Left lung (tissue), 4 donors: ENCODE measurements at regions not wholly inside any gene's neighbourhood (a gene's known extent, or its start where the extent isn't known, plus 50 kb on each side); places are given as distances from the start of the nearest gene placed in this dataset.

ENCODE experiments used
- ATAC-seq: fragments of 200-7000 bp; cut with Tn5 transposase; one replicate; pipeline ENCODE4 v1.9.1; 2020; ENCODE audit warnings: moderate library complexity
- DNase-seq, 4 donors: peaks; one replicate each; pipeline ENCODE4 v3.0.0-alpha.2; 2013 to 2020
- H3K27ac ChIP-seq, 2 donors: fragments of 200-600 bp; sonication (generic) in 1 of 2; one replicate each; pipeline versions ENCODE4 v1.5.0 to v1.8.0; 2020 to 2021
- H3K27me3 ChIP-seq, 2 donors: fragments of 200-600 bp; sonication (generic) in 1 of 2; one replicate each; pipeline versions ENCODE4 v1.5.0 to v1.8.0; 2020 to 2021
- H3K36me3 ChIP-seq, 2 donors: fragments of 200-600 bp; sonication (generic) in 1 of 2; one replicate each; pipeline versions ENCODE4 v1.5.0 to v1.8.0; 2020 to 2021
- H3K4me1 ChIP-seq, 2 donors: fragments of 200-600 bp; one replicate each; pipeline ENCODE4 v1.8.0; 2021
- H3K4me3 ChIP-seq, 2 donors: fragments of 200-600 bp; sonication (generic) in 1 of 2; one replicate each; pipeline versions ENCODE4 v1.5.0 to v1.8.0; 2020 to 2021; ENCODE audit warnings: mild to moderate bottlenecking in 1 of 2
- H3K9me3 ChIP-seq, 2 donors: fragments of 200-600 bp; sonication (generic) in 1 of 2; one replicate each; pipeline versions ENCODE4 v1.5.0 to v1.8.0; 2020 to 2021
- intact Hi-C, 2 donors: fragments of 100-400 bp; cut with DNase I; formaldehyde crosslinking; loops; one replicate each; pipeline versions ENCODE4 v1.11.2 to v1.14.2; 2022
- TF ChIP-seq, protein P1 (sequence below), 2 donors: fragments of 200-600 bp; sonication (generic) in 1 of 2; IDR thresholded peaks; one replicate each; pipeline versions ENCODE4 v1.5.0 to v1.8.0; 2021; ENCODE audit warnings: antibody characterized with exemption in 2 of 2
- donor health status: DM: no; HTN: yes; CAD: no.
- donor health status: DM: no; HTN: no; CAD: no.

DNA sequence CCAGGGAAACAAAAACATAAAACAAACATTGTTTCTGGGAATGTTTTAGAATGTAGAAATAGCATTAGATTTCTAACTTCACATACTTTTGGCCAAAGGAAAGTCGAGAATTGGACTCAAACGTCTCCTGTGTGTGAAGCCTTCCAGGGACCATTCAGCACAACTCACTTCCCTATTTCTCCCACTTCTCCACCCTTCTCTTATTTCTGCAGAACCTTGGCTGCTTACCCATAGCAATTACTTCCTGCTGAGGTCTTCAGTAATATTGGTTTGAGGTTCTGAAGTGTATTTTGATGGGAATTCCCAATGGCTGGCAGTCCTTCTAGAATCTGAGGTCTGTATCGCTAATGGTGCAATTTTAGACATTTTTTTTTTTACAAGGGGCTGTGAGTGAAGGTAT, 158.3 kb upstream of the SNX19 start:
- Histone ChIP-seq H3K27me3 (no peaks in the 10 kb centered on the region), H3K4me1 (no peaks in the 10 kb centered on the region), H3K27ac (no peak overlapping the region), H3K4me3 (no peak overlapping the region), H3K36me3 (no peaks in the 10 kb centered on the region), H3K9me3 (no peaks in the 10 kb centered on the region)
- TF ChIP-seq, protein P1, sequence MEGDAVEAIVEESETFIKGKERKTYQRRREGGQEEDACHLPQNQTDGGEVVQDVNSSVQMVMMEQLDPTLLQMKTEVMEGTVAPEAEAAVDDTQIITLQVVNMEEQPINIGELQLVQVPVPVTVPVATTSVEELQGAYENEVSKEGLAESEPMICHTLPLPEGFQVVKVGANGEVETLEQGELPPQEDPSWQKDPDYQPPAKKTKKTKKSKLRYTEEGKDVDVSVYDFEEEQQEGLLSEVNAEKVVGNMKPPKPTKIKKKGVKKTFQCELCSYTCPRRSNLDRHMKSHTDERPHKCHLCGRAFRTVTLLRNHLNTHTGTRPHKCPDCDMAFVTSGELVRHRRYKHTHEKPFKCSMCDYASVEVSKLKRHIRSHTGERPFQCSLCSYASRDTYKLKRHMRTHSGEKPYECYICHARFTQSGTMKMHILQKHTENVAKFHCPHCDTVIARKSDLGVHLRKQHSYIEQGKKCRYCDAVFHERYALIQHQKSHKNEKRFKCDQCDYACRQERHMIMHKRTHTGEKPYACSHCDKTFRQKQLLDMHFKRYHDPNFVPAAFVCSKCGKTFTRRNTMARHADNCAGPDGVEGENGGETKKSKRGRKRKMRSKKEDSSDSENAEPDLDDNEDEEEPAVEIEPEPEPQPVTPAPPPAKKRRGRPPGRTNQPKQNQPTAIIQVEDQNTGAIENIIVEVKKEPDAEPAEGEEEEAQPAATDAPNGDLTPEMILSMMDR (IDR thresholded peaks at IDR 0.05) = no peak
- DNase-seq (no peak), ATAC-seq (no peak)
- intact Hi-C loops = no loop called here

DNA sequence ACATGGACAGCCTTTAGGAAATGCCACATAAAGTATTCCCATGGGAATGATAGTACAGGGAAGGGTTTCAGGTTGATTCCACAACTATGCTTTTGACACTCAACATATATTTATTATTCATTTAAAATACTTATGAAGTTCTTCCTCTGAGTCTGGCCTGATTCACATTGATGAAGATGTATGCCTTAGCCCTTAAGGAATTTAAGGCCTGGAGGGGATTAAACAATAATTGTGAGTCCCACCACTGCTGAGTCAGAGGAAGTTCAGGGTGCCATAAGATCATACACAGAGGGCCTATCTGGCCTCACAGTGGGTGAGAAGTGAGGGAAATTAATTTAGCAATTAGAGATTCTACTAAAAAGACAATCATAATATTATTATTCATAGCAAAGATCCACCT, 161.1 kb upstream of the SNX19 start:
- Histone ChIP-seq H3K27ac (no peak overlapping the region), H3K36me3 (no peaks in the 10 kb centered on the region), H3K9me3 (no peaks in the 10 kb centered on the region), H3K4me1 (no peaks in the 10 kb centered on the region), H3K27me3 (no peaks in the 10 kb centered on the region), H3K4me3 (no peak overlapping the region)
- DNase-seq (no peak), ATAC-seq (no peak)
- TF ChIP-seq, protein P1 (IDR thresholded peaks at IDR 0.05) = no peak
- intact Hi-C loops = no loop called here

DNA sequence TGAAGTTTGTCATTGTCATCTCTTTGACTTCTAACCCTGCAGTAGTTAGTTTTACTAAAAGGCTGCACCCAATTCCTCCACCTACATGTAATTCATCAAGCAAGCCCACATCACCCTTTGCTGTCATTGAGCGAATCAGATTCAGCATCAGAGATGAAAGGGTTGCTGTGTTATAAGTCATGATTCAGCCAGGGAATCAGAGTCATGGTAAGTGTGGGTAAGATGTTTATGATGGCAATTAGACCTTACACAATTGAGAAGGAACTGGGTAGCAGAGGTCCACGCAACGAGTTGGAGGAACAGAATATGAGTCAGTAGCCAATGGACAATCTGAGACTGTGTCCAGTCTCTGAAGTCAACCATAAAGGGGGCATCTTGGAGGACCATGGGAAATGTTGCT, 162.8 kb upstream of the SNX19 start:
- Histone ChIP-seq H3K27ac (no peak overlapping the region), H3K27me3 (no peaks in the 10 kb centered on the region), H3K4me1 (no peaks in the 10 kb centered on the region), H3K9me3 (no peaks in the 10 kb centered on the region), H3K4me3 (no peak overlapping the region), H3K36me3 (no peaks in the 10 kb centered on the region)
- TF ChIP-seq, protein P1 (IDR thresholded peaks at IDR 0.05) = no peak
- no peak for ATAC-seq
- intact Hi-C loops = no loop called here
- DNase-seq = no peak

DNA sequence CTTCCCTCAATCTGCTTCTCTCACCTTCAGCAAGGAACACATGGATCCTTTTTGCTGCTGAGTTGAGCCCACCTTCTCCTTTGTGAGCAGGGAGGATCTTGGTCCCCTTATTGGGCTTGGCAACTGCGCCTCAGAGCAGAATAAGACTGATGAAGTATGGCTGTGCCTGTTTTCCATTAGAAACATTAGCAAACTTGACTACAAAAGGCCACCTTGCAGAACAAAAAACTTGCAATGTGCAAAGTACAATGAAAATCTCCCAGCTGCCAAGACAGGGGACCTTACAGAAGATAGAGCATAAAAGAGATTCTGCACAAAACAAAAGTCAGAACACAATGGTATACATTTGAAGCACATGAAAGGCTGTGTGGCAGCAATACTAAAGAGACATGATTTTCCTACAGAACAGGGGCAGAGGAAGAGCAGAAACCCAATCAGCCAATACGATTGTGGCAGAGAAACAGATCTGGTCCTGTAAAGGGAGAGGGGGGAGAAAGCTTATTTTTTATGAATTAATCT, 173.5 kb upstream of the SNX19 start:
- DNase-seq = no peak
- no peak for ATAC-seq

DNA sequence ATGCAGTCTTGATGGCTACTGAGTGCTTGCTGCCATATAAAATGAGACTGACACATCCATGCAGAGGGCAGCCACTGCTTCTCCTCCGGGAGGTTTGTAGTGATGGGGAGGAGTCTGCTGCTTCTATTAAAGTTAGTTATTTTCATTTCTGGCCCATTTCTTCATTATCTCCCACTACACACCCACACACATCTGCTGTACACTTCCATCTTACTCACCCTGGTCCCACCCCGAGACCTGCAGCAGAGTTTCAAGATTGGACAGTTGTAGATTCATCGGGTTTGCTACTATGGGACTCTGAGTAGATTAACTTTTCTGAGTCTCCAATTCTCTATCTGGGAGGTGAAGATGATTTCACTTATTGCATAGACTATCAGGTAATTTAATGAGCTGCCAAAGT, 176.2 kb upstream of the SNX19 start:
- H3K27me3 ChIP-seq = no peaks in the 10 kb centered on the region
- H3K9me3 ChIP-seq = no peaks in the 10 kb centered on the region
- no peaks in the 10 kb centered on the region for H3K4me1 ChIP-seq
- no peak overlapping the region for H3K27ac ChIP-seq
- DNase-seq (no peak), ATAC-seq (no peak)
- H3K4me3 ChIP-seq = no peak overlapping the region
- TF ChIP-seq, protein P1 (IDR thresholded peaks at IDR 0.05) = no peak
- intact Hi-C loops = no loop called here
- H3K36me3 ChIP-seq = no peaks in the 10 kb centered on the region

More for the DNA sequence above, 173.5 kb upstream of the SNX19 start:
- Histone ChIP-seq H3K4me1 (no peaks in the 10 kb centered on the region), H3K27ac (no peak overlapping the region), H3K9me3 (peaks cover 0 to 10% of the 10 kb centered on the region in 2 donors), H3K4me3 (no peak overlapping the region), H3K36me3 (no peaks in the 10 kb centered on the region), H3K27me3 (no peaks in the 10 kb centered on the region)
- intact Hi-C loops = no loop called here
- TF ChIP-seq, protein P1 (IDR thresholded peaks at IDR 0.05) = no peak
